SK-N-MC (cell line): ENCODE measurements at regions not wholly inside any gene's neighbourhood (a gene's known extent, or its start where the extent isn't known, plus 50 kb on each side); places are given as distances from the start of the nearest gene placed in this dataset.

ENCODE experiments used
- EZH2 ChIP-seq: fragments of 200-600 bp; sonication (generic); IDR thresholded peaks from one replicate; pipeline ENCODE4 v1.6.1; 2017; ENCODE audit warnings: antibody characterized with exemption
- POLR2AphosphoS5 ChIP-seq: IDR thresholded peaks from 2 replicates; pipeline ENCODE4 v1.6.1; 2012; ENCODE audit warnings: mild to moderate bottlenecking, low read depth, low read length, borderline replicate concordance

DNA sequence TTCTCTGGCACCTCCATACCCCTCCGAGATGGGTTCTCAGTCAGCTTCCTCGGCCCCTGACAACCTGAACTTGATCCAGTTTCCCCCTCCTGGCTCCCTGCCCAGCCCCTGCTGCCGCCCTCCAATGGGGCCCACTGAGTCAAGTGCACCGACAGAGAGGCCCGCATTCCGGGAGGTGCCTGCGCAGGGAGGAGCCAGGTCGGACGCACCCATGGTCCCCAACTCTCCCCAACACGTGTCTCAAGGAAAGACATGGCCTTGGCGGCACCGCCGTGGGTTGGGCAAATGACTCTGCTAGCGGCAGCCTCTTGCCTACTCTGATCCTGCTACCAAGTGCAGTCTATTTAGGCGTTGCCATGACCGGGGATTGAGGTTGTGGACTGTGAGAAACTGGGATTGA is 275.3 kb downstream of the SNX13 start:
- TF ChIP-seq EZH2 (no peak), POLR2AphosphoS5 (no peak)
